K562 (cell line): ENCODE measurements at regions not wholly inside any gene's neighbourhood (a gene's known extent, or its start where the extent isn't known, plus 50 kb on each side); places are given as distances from the start of the nearest gene placed in this dataset.

ENCODE experiments used
- ATAC-seq: fragments of 200-7000 bp; cut with Tn5 transposase; 3 replicates; pipeline ENCODE4 v1.9.1; 2020; ENCODE audit warnings: moderate library complexity
- BruUV-seq: library from RNA; stranded (reverse); fragments of 400-500 nt; replicated peaks from 2 replicates; lab custom pipeline; 2021; lab: Mats Ljungman, UMichigan
- CTCF ChIA-PET: fragments of 300-600 bp; formaldehyde crosslinking; extraction: SDS; loops from one replicate; lab custom pipeline; 2021; ENCODE audit warnings: low intra/inter-chr PET ratio; lab: Yijun Ruan, JAX
- POLR2A ChIA-PET: fragments of 300-600, 350-650 bp; sonication (Branson Sonifier 250); formaldehyde crosslinking; extraction: SDS; loops from one replicate; lab custom pipeline; 2021; ENCODE audit warnings: antibody characterized with exemption, inconsistent platforms; lab: Yijun Ruan, JAX
- DNase-seq, 4 experiments: peaks; one replicate each; pipeline versions ENCODE4 v3.0.0 to v3.0.0-alpha.2; 2011 to 2018; ENCODE audit warnings: low spot score in 3 of 4, mixed read lengths in 3 of 4; ENCODE audit errors: extremely low read depth in 1 of 4
- FAIRE-seq: peaks from 2 replicates; lab custom pipeline; 2011; peaks lifted over from hg19 to GRCh38; lab: Jason Lieb, UNC
- H2AFZ ChIP-seq: 2 replicates; pipeline ENCODE4 v1.6.0; 2011; ENCODE audit warnings: low read depth, low read length, control low read depth, inconsistent platforms
- H3K27ac ChIP-seq: fragments of 200-600 bp; 3 replicates; pipeline ENCODE4 v1.8.0; 2011; ENCODE audit warnings: low read depth, mild to moderate bottlenecking, control low read depth, inconsistent platforms, low read length, moderate library complexity, mixed read lengths; ENCODE audit errors: extremely low read depth
- H3K27me3 ChIP-seq, 2 experiments: fragments of 300-600 bp in 1 of 2; 2 replicates in 1 of 2; 3 replicates in 1 of 2; pipeline versions ENCODE4 v1.6.0 to v1.8.0; 2011; ENCODE audit warnings: inconsistent platforms in 2 of 2, low read length in 2 of 2, mild to moderate bottlenecking in 1 of 2, mixed read lengths in 1 of 2, moderate library complexity in 1 of 2; ENCODE audit not compliant: control insufficient read depth in 2 of 2, insufficient read depth in 2 of 2
- H3K36me3 ChIP-seq: fragments of 300-600 bp; 3 replicates; pipeline ENCODE4 v1.8.0; 2011; ENCODE audit warnings: mild to moderate bottlenecking, low read length, inconsistent platforms; ENCODE audit not compliant: control insufficient read depth, insufficient read depth
- H3K4me1 ChIP-seq, 2 experiments: fragments of 200-600 bp in 1 of 2; replicated peaks in 1 of 2; 2 replicates in 1 of 2; 3 replicates in 1 of 2; pipeline versions ENCODE4 v1.5.1 to v1.8.0; 2011; ENCODE audit warnings: inconsistent platforms in 2 of 2, low read length in 2 of 2, mild to moderate bottlenecking in 1 of 2, mixed read lengths in 1 of 2, moderate library complexity in 1 of 2; ENCODE audit not compliant: control insufficient read depth in 2 of 2, insufficient read depth in 2 of 2
- H3K4me2 ChIP-seq: 2 replicates; pipeline ENCODE4 v1.6.1; 2011; ENCODE audit warnings: low read length, control low read depth, inconsistent platforms, mixed read lengths; ENCODE audit not compliant: insufficient read depth
- H3K4me3 ChIP-seq: fragments of 200-600 bp; sonication (generic), shearing (Covaris generic); 2 replicates; pipeline ENCODE4 v1.5.1; 2016; ENCODE audit warnings: control low read depth, inconsistent platforms
- H3K79me2 ChIP-seq: fragments of 200-600 bp; 3 replicates; pipeline ENCODE4 v1.8.0; 2011; ENCODE audit warnings: low read length, inconsistent platforms; ENCODE audit not compliant: control insufficient read depth, insufficient read depth
- H3K9ac ChIP-seq, 2 experiments: 2 replicates each; pipeline versions ENCODE4 v1.6.0 to v1.6.1; 2011; ENCODE audit warnings: low read depth in 2 of 2, low read length in 2 of 2, control low read depth in 1 of 2, inconsistent platforms in 1 of 2, mild to moderate bottlenecking in 1 of 2, mixed read lengths in 1 of 2; ENCODE audit not compliant: insufficient read depth in 1 of 2
- H3K9me1 ChIP-seq: one replicate; pipeline ENCODE4 v1.6.0; 2011; ENCODE audit warnings: inconsistent platforms, mild to moderate bottlenecking, low read length, moderate library complexity; ENCODE audit not compliant: control insufficient read depth, insufficient read depth
- H3K9me3 ChIP-seq: replicated peaks from 2 replicates; pipeline ENCODE4 v1.5.1; 2011; ENCODE audit warnings: low read depth, low read length, inconsistent platforms; ENCODE audit not compliant: control insufficient read depth, insufficient read depth
- H4K20me1 ChIP-seq: replicated peaks from 2 replicates; pipeline ENCODE4 v1.6.1; 2011; ENCODE audit warnings: low read length, inconsistent platforms, mixed read lengths; ENCODE audit not compliant: control insufficient read depth, insufficient read depth
- CCNT2 ChIP-seq: IDR thresholded peaks from 2 replicates; pipeline ENCODE4 v1.6.1; 2011; ENCODE audit warnings: borderline replicate concordance, low read depth, mild to moderate bottlenecking, moderate library complexity, mixed read lengths, low read length; ENCODE audit not compliant: insufficient read length; ENCODE audit errors: extremely low read depth
- DDX20 ChIP-seq: fragments of 450-650 bp; IDR thresholded peaks from 2 replicates; pipeline ENCODE4 v1.6.1; 2016; ENCODE audit warnings: missing genetic modification characterization, low read depth, mild to moderate bottlenecking, missing compliant biosample characterization, moderate library complexity
- DMBX1 ChIP-seq: fragments of 250-450 bp; sonication (Bioruptor Pico); IDR thresholded peaks from 2 replicates; pipeline ENCODE4 v1.8.0; 2022; ENCODE audit warnings: inconsistent platforms, mild to moderate bottlenecking, moderate library complexity, borderline replicate concordance
- HEY1 ChIP-seq: fragments of 250-450 bp; sonication (Bioruptor Pico); IDR thresholded peaks from 2 replicates; pipeline ENCODE4 v1.5.0; 2020; ENCODE audit warnings: mild to moderate bottlenecking, moderate library complexity, borderline replicate concordance
- NFATC3 ChIP-seq: fragments of 450-650 bp; IDR thresholded peaks from 2 replicates; pipeline ENCODE4 v1.6.1; 2017; ENCODE audit warnings: mild to moderate bottlenecking
- SPI1 ChIP-seq: IDR thresholded peaks from 2 replicates; pipeline ENCODE4 v1.6.1; 2011; ENCODE audit warnings: low read depth, low read length, control low read depth, borderline replicate concordance
- TARDBP ChIP-seq: fragments of 450-650 bp; IDR thresholded peaks from 2 replicates; pipeline ENCODE4 v1.6.1; 2016
- TFAM ChIP-seq: fragments of 250-450 bp; sonication (Bioruptor Pico); conservative IDR thresholded peaks from 2 replicates; pipeline ENCODE4 v1.5.0; 2021; ENCODE audit warnings: mild to moderate bottlenecking, moderate library complexity
- TRIM28 ChIP-seq: fragments of 450-650 bp; IDR thresholded peaks from 2 replicates; pipeline ENCODE4 v1.6.1; 2017
- WGBS: fragments of 100-300 bp; shearing (Covaris generic); methylation state at CpG from one replicate; pipeline ENCODE4 v1.1.6; 2016; ENCODE audit warnings: low coverage, mixed read lengths; ENCODE audit not compliant: insufficient coverage; ENCODE audit errors: missing lambda C conversion rate; 5-methylcytosine and 5-hydroxymethylcytosine counted together
- in situ Hi-C: fragments of 300-500 bp; cut with MboI; formaldehyde crosslinking; loops from 4 replicates; pipeline ENCODE4 v1.15.0; 2018; ENCODE audit warnings: inconsistent platforms, mixed read lengths
- intact Hi-C: fragments of 100-400 bp; cut with micrococcal nuclease; formaldehyde crosslinking; loops from 2 replicates; pipeline ENCODE4 v1.14.2; 2022
- TF ChIP-seq, protein P1 (sequence below), 2 experiments: fragments of 450-650 bp; conservative IDR thresholded peaks; 2 replicates each; pipeline ENCODE4 v1.6.1; 2017; ENCODE audit warnings: mild to moderate bottlenecking in 2 of 2, moderate library complexity in 2 of 2

GRCh38 chr4:146063143-146063542 is 112.4 kb upstream of the LSM6 start (continued):
- TF ChIP-seq, protein P1, sequence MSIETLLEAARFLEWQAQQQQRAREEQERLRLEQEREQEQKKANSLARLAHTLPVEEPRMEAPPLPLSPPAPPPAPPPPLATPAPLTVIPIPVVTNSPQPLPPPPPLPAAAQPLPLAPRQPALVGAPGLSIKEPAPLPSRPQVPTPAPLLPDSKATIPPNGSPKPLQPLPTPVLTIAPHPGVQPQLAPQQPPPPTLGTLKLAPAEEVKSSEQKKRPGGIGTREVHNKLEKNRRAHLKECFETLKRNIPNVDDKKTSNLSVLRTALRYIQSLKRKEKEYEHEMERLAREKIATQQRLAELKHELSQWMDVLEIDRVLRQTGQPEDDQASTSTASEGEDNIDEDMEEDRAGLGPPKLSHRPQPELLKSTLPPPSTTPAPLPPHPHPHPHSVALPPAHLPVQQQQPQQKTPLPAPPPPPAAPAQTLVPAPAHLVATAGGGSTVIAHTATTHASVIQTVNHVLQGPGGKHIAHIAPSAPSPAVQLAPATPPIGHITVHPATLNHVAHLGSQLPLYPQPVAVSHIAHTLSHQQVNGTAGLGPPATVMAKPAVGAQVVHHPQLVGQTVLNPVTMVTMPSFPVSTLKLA (conservative IDR thresholded peaks at IDR 0.05) = no peak
- TF ChIP-seq NFATC3 = no peak
- TF ChIP-seq TARDBP = no peak
- TF ChIP-seq TFAM = no peak
- no peak for TF ChIP-seq DMBX1 (CRISPR knock-in tag)
- no peak for TF ChIP-seq HEY1 (CRISPR knock-in tag)
- no peak for TF ChIP-seq DDX20 (tag)

- no peak for FAIRE-seq
- Histone ChIP-seq H3K9me1 (no peaks in the 10 kb centered on the region), H2AFZ (no peak overlapping the region), H3K4me1 (no peaks in the 10 kb centered on the region), H3K9ac (no peak overlapping the region), H4K20me1 (no peaks in the 10 kb centered on the region), H3K36me3 (no peaks in the 10 kb centered on the region), H3K79me2 (no peaks in the 10 kb centered on the region), H3K27me3 (no peaks in the 10 kb centered on the region), H3K4me3 (no peak overlapping the region), H3K9me3 (no peaks in the 10 kb centered on the region), H3K4me2 (no peak overlapping the region), H3K27ac (no peak overlapping the region)
- ChIA-PET CTCF (no interaction called here), POLR2A (no interaction called here)
- TF ChIP-seq SPI1 = 0 out of 2 replicates have a peak, but pooled peaks have one; percentile 14
- TF ChIP-seq CCNT2 = no peak
- TF ChIP-seq TRIM28 = no peak
- no peak for ATAC-seq
- intact Hi-C loops (no loop called here), in situ Hi-C loops (no loop called here)
- BruUV-seq = no TSS peak
- DNase-seq = no peak
- 0% methylated on average over 2 of the region's 2 CpGs for WGBS
Observed at GRCh38 chr4:146062340-146062739, 113.2 kb upstream of the LSM6 start.
